ENCODE measurements at regions not wholly inside any gene's neighbourhood (a gene's known extent, or its start where the extent isn't known, plus 50 kb on each side); places are given as distances from the start of the nearest gene placed in this dataset.

DNA sequence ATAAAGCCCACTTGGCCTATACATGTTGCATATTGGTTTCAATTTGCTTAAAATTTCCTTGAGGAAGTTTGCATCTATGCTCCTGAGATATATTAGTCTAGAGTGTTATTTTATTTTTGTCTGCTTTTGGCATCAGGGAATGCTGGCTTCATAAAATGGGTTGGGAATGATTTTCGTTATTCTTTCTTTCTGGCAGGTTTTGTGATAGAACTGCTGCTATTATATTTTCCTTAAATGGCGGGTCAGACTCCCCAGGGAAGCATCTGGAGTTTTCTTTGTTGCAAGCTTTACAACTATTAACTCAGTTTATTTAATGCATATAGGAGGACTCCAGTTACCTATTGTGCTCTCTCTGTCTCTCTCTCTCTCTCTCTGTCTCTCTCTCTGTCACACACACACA lies 82.0 kb upstream of the WDR17 start:
- DNase-seq (ENCODE audit: low read depth, low spot score), result no peak
- H3K4me3 ChIP-seq (ENCODE audit: low read depth, low read length), result no peak overlapping the region
- TF ChIP-seq, protein P1, sequence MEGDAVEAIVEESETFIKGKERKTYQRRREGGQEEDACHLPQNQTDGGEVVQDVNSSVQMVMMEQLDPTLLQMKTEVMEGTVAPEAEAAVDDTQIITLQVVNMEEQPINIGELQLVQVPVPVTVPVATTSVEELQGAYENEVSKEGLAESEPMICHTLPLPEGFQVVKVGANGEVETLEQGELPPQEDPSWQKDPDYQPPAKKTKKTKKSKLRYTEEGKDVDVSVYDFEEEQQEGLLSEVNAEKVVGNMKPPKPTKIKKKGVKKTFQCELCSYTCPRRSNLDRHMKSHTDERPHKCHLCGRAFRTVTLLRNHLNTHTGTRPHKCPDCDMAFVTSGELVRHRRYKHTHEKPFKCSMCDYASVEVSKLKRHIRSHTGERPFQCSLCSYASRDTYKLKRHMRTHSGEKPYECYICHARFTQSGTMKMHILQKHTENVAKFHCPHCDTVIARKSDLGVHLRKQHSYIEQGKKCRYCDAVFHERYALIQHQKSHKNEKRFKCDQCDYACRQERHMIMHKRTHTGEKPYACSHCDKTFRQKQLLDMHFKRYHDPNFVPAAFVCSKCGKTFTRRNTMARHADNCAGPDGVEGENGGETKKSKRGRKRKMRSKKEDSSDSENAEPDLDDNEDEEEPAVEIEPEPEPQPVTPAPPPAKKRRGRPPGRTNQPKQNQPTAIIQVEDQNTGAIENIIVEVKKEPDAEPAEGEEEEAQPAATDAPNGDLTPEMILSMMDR (IDR thresholded peaks at IDR 0.05; ENCODE audit: low read depth, low read length), result no peak
- in situ Hi-C loops (cut with HindIII; ENCODE audit: low sequenced_read_pairs), result no loop called here

DNA sequence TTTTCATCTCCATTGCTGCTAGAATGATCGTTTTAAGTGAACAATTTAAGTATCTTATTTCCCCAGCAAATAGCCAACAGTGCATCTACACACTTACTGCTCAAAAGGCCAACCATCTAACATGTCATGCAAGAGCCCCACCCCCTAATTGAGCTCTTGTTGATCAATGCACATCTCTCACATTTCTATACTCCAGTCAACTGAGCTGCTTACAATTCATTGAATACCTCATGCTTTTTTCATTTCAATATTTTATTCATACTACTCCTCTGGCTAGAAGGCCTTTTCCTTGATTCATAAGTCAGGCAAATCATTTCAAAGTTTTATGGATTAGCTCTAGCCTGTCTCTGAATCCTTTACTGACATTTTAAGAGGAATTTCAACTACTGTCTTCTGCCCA lies 79.0 kb upstream of the WDR17 start:
- H3K4me3 ChIP-seq (ENCODE audit: low read depth, low read length), result no peak overlapping the region
- DNase-seq (ENCODE audit: low read depth, low spot score), result no peak
- in situ Hi-C loops (cut with HindIII; ENCODE audit: low sequenced_read_pairs), result no loop called here
- TF ChIP-seq, protein P1 (IDR thresholded peaks at IDR 0.05; ENCODE audit: low read depth, low read length), result no peak

DNA sequence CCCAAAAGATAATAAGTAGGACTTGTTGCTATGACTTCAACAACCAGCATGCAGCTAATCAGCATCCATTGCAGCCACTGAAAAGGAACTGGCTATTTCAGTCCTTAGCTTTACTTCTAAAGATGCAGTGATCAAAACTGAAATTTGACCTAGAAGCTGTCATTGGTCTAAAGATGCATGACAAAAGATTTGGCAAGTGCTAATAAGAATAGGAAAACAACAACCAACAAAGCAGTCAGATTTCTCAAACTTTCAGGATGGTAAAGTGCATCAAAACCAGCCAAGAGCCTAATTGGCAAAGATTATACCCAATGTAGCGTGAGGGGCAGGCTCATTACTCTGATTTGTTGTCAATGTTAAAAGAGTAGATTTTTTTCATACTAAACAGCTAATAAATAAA lies 77.1 kb upstream of the WDR17 start:
- TF ChIP-seq, protein P1 (IDR thresholded peaks at IDR 0.05; ENCODE audit: low read depth, low read length), result no peak
- in situ Hi-C loops (cut with HindIII; ENCODE audit: low sequenced_read_pairs), result no loop called here
- no peak for DNase-seq (ENCODE audit: low read depth, low spot score)
- H3K4me3 ChIP-seq (ENCODE audit: low read depth, low read length), result no peak overlapping the region

DNA sequence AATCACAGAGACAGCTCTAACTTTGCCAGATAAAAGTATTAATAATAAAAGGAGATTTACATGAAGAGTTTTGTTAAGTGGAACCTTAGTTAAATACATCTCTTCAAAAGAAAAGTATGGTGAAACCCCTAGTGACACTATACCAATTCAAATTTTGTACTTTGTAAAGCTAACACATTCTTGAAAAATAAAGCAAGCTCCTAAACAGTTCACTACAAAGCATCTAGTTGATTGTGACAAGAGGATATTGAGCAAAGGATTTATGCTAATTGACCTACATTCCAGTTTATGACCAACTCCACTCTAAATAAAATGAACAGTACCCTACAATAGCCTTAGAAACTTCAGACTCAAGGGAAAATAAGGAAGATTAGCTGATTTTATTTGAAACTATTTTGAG lies 69.4 kb upstream of the WDR17 start:
- in situ Hi-C loops (cut with HindIII; ENCODE audit: low sequenced_read_pairs), result no loop called here
- H3K4me3 ChIP-seq (ENCODE audit: low read depth, low read length), result no peak overlapping the region
- DNase-seq (ENCODE audit: low read depth, low spot score), result no peak
- TF ChIP-seq, protein P1 (IDR thresholded peaks at IDR 0.05; ENCODE audit: low read depth, low read length), result no peak

DNA sequence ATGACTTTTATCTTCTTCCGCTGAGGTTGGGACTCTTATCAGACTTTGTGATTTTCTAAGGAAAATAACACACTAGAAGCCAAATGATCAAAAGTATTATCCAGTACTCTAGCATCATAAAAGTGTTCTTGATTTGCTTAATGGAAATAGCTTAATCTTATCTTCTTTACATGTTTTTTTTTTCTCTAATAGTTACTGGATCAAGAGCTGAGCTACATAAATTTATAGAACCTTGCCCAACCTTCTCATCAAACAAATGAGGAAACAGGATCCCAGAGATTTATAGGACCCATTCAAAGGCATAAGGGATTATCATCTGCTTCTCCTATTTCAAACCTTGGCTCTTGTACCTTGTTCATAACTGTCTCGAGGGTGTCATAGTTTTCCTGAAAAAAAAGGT lies 68.3 kb upstream of the WDR17 start:
- no peak for DNase-seq (ENCODE audit: low read depth, low spot score)
- in situ Hi-C loops (cut with HindIII; ENCODE audit: low sequenced_read_pairs), result no loop called here
- H3K4me3 ChIP-seq (ENCODE audit: low read depth, low read length), result no peak overlapping the region
- TF ChIP-seq, protein P1 (IDR thresholded peaks at IDR 0.05; ENCODE audit: low read depth, low read length), result no peak

DNA sequence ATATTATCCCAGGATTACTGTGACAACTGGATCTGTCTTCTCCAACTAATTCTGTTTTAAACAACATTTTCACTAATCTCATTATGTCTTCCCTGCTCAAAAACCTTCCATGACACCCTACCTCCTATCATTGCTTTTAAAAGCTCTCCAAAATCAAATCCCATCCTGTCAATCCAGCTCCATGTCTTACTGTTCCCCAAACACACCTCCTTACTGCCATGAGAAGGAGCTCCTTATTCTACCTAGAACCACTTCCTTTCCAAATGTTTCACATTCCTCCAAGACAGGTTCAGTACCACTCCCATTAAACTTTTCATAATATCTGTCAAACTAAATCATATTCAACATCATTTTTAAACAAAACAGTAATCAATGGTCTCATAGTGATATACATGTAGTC lies 66.9 kb upstream of the WDR17 start:
- TF ChIP-seq, protein P1 (IDR thresholded peaks at IDR 0.05; ENCODE audit: low read depth, low read length), result no peak
- in situ Hi-C loops (cut with HindIII; ENCODE audit: low sequenced_read_pairs), result no loop called here
- no peak overlapping the region for H3K4me3 ChIP-seq (ENCODE audit: low read depth, low read length)
- DNase-seq (ENCODE audit: low read depth, low spot score), result peak; percentile 18

DNA sequence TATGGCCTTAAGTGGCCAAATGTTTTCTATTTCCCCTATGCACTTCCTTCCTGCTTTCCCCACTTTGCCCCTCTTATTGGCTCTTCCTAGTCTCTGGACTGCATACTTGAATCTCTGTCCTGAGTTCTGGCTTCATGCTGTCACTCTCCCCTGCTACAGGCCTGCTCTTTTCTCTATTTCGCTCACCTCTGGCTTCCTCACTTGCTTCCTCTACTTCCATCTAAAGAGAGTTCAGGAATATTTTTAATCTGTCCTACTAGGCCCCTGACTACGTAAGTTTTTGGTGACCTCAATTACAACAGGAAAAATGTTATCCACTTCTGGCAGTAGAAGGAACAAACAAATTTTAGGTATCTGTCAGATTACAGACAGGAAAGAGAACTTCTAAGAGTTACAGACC lies 65.7 kb upstream of the WDR17 start:
- in situ Hi-C loops (cut with HindIII; ENCODE audit: low sequenced_read_pairs), result no loop called here
- no peak for DNase-seq (ENCODE audit: low read depth, low spot score)
- H3K4me3 ChIP-seq (ENCODE audit: low read depth, low read length), result no peak overlapping the region
- TF ChIP-seq, protein P1 (IDR thresholded peaks at IDR 0.05; ENCODE audit: low read depth, low read length), result no peak
